ENCODE measurements at regions not wholly inside any gene's neighbourhood (a gene's known extent, or its start where the extent isn't known, plus 50 kb on each side); places are given as distances from the start of the nearest gene placed in this dataset.

DNA sequence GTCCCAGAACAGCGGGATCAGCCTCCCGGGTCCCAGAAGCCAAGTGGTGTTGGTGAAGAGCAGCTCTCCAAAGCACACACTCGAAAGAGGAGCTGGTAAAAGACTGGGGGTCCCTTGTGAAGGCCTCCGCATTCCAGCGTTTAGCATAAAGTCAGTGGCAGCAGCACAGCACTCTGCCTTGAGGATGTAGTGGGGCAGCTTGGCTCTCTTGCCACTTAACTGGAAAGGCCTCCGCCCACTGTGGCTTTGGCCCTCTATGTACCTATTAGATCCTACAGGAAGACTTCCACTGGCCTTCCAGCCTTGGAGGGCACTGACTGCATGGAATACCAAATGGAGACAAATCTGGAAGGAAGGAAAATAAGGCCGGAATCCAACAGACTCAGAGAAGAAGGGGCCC is 1455.3 kb downstream of the BRD1 start:
- Histone ChIP-seq H3K4me1 (ENCODE audit: control insufficient read depth in 1 of 2, insufficient read depth in 2 of 2, low read length in 2 of 2) (no peaks in the 10 kb centered on the region), H3K9me3 (ENCODE audit: control insufficient read depth in 1 of 2, low read length in 2 of 2) (no peaks in the 10 kb centered on the region), H3K27me3 (ENCODE audit: low read depth, low read length) (no peaks in the 10 kb centered on the region), H3K27ac (ENCODE audit: low read length) (no peak overlapping the region), H3K36me3 (ENCODE audit: control insufficient read depth in 1 of 2, insufficient read depth in 2 of 2, low read length in 2 of 2) (no peaks in the 10 kb centered on the region), H3K4me3 (ENCODE audit: low read depth in 1 of 2, low read length in 2 of 2) (no peak overlapping the region)

DNA sequence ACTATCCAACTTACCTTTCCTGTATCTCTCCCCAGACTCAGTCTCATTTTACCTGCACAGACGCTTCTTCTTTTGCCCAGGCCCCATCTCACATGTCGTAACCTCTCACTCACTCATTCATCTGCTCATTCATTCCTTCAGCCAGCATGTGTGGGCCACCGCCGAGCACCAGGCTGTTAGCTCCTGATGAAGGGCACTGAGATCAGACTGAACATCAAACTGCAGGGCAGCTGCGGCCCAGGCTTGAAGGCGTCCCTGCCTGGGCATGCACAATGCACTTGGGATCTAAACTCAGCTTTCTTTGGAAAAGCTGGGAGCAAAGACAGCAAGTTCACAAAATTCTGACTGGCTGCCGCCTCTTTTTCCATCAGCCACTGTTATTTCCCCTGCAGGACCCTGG is 1456.3 kb downstream of the BRD1 start:
- H3K9me3 ChIP-seq (ENCODE audit: control insufficient read depth in 1 of 2, low read length in 2 of 2), result no peaks in the 10 kb centered on the region
- H3K36me3 ChIP-seq (ENCODE audit: control insufficient read depth in 1 of 2, insufficient read depth in 2 of 2, low read length in 2 of 2), result no peaks in the 10 kb centered on the region
- H3K27ac ChIP-seq (ENCODE audit: low read length), result no peak overlapping the region
- no peaks in the 10 kb centered on the region for H3K4me1 ChIP-seq (ENCODE audit: control insufficient read depth in 1 of 2, insufficient read depth in 2 of 2, low read length in 2 of 2)
- no peak overlapping the region for H3K4me3 ChIP-seq (ENCODE audit: low read depth in 1 of 2, low read length in 2 of 2)
- no peaks in the 10 kb centered on the region for H3K27me3 ChIP-seq (ENCODE audit: low read depth, low read length)

DNA sequence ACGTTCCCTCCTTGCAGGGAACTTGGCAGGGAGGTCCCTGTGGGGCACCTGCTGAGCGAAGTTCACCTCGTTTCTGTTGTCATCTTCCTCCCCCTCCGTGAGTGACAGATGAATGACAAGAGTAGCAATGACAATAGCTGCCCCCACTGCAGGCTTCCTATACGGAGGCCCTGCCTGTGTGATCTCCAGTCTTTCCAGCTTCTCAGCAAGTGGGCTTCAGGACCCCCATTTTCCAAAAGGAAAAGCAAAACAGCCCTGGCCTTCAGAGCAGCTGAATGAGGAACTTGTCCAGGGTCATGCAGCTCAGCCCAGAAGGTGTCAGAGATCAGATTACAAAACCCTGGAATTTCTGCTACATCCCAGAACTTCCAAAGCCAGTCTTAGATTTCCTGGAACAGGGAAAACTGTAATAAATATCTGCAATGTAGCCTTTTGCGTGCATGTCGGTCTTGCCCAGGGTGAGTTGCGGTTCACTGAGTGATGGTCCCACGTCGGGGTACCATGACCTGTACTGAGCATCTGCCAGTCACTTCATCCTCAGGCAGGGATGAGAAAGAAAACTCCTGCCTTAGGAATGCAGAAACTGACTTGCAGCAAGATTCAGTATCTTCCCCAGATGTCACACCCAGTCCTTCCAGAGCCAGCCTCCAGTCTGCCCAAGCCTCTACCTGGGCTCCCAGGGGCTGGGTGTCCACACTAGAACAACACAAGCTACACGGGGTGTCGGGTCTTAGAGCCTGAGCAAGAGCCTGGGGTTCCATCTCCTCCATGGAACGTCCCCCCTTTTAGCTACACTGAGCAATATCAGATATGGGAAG is 1457.0 kb downstream of the BRD1 start:
- Histone ChIP-seq H3K4me1 (ENCODE audit: control insufficient read depth in 1 of 2, insufficient read depth in 2 of 2, low read length in 2 of 2) (no peaks in the 10 kb centered on the region), H3K9me3 (ENCODE audit: control insufficient read depth in 1 of 2, low read length in 2 of 2) (no peaks in the 10 kb centered on the region), H3K27me3 (ENCODE audit: low read depth, low read length) (no peaks in the 10 kb centered on the region), H3K4me3 (ENCODE audit: low read depth in 1 of 2, low read length in 2 of 2) (no peak overlapping the region), H3K36me3 (ENCODE audit: control insufficient read depth in 1 of 2, insufficient read depth in 2 of 2, low read length in 2 of 2) (no peaks in the 10 kb centered on the region), H3K27ac (ENCODE audit: low read length) (no peak overlapping the region)

DNA sequence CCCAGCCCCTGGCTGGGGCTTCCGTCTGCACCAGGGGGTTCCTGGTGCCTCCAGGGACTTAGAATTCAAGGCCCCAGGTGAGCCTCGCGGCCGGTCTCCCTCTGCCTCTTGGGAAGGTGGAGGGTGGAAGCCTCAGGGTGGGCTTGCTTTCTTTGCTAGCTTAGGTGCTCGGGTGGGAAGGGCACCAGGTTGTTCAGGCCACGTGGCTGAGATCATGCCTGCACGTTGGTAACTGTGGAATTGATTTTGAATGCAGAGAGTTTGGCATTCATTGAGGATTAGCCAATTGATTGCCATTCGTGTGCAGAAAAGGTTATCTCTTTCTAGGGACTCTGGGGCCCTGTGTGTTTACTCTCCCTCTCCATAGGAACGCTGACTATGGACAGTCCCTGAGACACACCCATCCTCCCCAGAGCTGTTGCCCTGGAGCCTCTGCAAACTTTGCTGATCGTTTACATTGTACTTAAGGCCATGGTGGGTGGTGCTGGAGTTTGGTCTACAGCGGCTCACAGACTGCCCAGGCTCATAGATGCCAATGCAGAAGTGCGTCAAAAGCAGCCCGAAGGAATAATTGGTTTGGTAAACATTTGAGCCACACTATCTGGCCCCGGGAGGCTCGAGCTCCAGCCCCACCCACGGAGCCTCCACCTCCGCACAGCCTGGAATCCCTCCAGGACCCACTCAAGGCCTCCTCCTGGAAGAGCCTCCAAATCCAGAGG is 1457.7 kb downstream of the BRD1 start:
- Histone ChIP-seq H3K4me3 (ENCODE audit: low read depth in 1 of 2, low read length in 2 of 2) (no peak overlapping the region), H3K27ac (ENCODE audit: low read length) (no peak overlapping the region), H3K27me3 (ENCODE audit: low read depth, low read length) (no peaks in the 10 kb centered on the region)

DNA sequence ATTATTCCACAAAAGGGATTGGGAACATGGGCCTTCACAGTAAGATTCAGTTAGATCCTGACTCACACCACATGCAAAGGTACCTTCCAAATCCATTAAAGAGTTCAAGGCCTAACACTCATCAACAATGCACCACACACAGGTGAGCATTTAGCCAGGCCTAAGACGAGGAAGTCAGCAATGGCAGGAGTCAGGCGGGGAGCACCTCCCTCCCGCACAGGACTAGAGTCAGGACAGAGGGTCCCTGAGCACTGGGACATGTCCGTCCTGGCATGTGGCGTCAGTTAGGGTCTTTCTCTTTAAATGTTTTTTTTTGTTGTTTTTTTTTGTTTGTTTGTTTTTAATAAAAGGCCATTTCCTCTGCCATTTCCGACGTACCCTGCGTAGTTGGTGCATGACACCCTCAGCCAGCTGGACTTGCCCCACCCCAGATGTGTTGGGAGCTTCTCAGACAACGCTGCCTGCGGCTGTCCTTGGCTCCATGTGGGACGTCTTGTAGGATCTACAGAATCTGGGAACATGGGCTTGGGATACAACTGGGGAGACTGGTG is 1458.6 kb downstream of the BRD1 start:
- Histone ChIP-seq H3K9me3 (ENCODE audit: control insufficient read depth in 1 of 2, low read length in 2 of 2) (no peaks in the 10 kb centered on the region), H3K36me3 (ENCODE audit: control insufficient read depth in 1 of 2, insufficient read depth in 2 of 2, low read length in 2 of 2) (no peaks in the 10 kb centered on the region), H3K27me3 (ENCODE audit: low read depth, low read length) (no peaks in the 10 kb centered on the region), H3K27ac (ENCODE audit: low read length) (no peak overlapping the region), H3K4me3 (ENCODE audit: low read depth in 1 of 2, low read length in 2 of 2) (no peak overlapping the region), H3K4me1 (ENCODE audit: control insufficient read depth in 1 of 2, insufficient read depth in 2 of 2, low read length in 2 of 2) (no peaks in the 10 kb centered on the region)

More for the DNA sequence above, 1457.7 kb downstream of the BRD1 start:
- Histone ChIP-seq H3K36me3 (ENCODE audit: control insufficient read depth in 1 of 2, insufficient read depth in 2 of 2, low read length in 2 of 2) (no peaks in the 10 kb centered on the region), H3K4me1 (ENCODE audit: control insufficient read depth in 1 of 2, insufficient read depth in 2 of 2, low read length in 2 of 2) (no peaks in the 10 kb centered on the region), H3K9me3 (ENCODE audit: control insufficient read depth in 1 of 2, low read length in 2 of 2) (no peaks in the 10 kb centered on the region)

DNA sequence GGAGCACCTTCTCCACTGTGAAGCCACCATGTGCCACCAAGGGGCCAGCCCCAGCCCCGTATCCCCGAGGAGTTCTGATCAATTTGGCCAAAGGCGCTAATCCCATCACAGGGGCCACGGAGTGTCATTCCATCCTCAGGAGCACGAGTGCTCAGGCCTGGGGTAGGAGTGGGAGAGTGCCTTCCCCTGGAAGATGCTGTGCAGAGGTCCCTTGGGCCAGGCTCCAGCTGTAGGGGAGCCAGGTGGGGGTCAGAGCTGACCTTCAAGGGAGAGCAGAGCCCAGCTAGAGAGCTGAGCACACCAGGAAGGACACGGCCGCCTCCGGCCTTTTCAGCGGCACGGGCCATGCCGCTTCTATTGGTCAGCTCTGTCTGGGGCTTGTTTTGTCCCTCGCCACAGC is 1459.9 kb downstream of the BRD1 start:
- no peaks in the 10 kb centered on the region for H3K27me3 ChIP-seq (ENCODE audit: low read depth, low read length)
- no peaks in the 10 kb centered on the region for H3K4me1 ChIP-seq (ENCODE audit: control insufficient read depth in 1 of 2, insufficient read depth in 2 of 2, low read length in 2 of 2)
- no peak overlapping the region for H3K4me3 ChIP-seq (ENCODE audit: low read depth in 1 of 2, low read length in 2 of 2)
- no peaks in the 10 kb centered on the region for H3K9me3 ChIP-seq (ENCODE audit: control insufficient read depth in 1 of 2, low read length in 2 of 2)
- no peak overlapping the region for H3K27ac ChIP-seq (ENCODE audit: low read length)
- H3K36me3 ChIP-seq (ENCODE audit: control insufficient read depth in 1 of 2, insufficient read depth in 2 of 2, low read length in 2 of 2), result no peaks in the 10 kb centered on the region

DNA sequence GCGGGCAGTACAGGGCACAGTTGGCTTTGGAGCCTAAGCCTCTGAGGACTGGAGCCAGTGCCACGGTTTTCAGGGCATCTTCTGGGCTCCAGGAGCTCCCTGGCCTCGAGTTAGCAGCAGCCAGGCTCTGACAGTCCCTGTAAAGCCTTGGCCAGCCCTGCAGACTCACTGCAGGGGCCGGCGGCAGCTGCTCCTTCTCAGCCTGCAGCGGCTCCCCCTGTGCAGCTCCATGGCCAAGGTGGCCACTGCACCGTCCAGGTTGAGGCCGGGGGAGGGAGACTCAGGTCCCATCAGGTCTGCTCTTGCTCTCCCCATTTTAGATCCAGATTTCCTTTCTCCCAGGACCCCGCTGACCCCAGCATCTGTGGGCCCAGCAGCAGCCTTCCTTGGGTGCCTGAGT is 1461.1 kb downstream of the BRD1 start:
- no peaks in the 10 kb centered on the region for H3K4me1 ChIP-seq (ENCODE audit: control insufficient read depth in 1 of 2, insufficient read depth in 2 of 2, low read length in 2 of 2)
- H3K27ac ChIP-seq (ENCODE audit: low read length), result no peak overlapping the region
- H3K9me3 ChIP-seq (ENCODE audit: control insufficient read depth in 1 of 2, low read length in 2 of 2), result no peaks in the 10 kb centered on the region
- H3K36me3 ChIP-seq (ENCODE audit: control insufficient read depth in 1 of 2, insufficient read depth in 2 of 2, low read length in 2 of 2), result no peaks in the 10 kb centered on the region
- no peaks in the 10 kb centered on the region for H3K27me3 ChIP-seq (ENCODE audit: low read depth, low read length)
- H3K4me3 ChIP-seq (ENCODE audit: low read depth in 1 of 2, low read length in 2 of 2), result no peak overlapping the region

DNA sequence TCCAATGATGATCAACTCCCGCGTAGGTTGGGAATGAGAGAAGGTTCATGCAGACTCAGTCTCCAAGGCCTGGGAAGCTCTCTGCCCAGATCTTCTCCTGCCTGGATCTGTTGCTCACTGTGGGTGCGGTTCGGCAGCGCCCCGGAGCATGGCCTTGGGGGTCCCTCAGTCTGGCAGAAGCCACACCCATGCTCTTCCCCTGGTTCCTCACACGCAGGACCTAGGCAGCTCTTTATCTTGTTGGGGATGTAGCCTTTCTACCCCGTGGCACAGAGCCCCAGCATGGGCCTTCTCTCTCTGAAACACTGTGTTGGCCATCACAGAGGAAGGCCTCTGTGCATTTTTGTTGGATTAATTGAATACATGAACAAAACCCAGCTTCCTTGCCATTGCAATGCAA is 1461.6 kb downstream of the BRD1 start:
- Histone ChIP-seq H3K27me3 (ENCODE audit: low read depth, low read length) (no peaks in the 10 kb centered on the region), H3K4me3 (ENCODE audit: low read depth in 1 of 2, low read length in 2 of 2) (no peak overlapping the region), H3K9me3 (ENCODE audit: control insufficient read depth in 1 of 2, low read length in 2 of 2) (no peaks in the 10 kb centered on the region), H3K36me3 (ENCODE audit: control insufficient read depth in 1 of 2, insufficient read depth in 2 of 2, low read length in 2 of 2) (no peaks in the 10 kb centered on the region), H3K27ac (ENCODE audit: low read length) (no peak overlapping the region), H3K4me1 (ENCODE audit: control insufficient read depth in 1 of 2, insufficient read depth in 2 of 2, low read length in 2 of 2) (no peaks in the 10 kb centered on the region)

DNA sequence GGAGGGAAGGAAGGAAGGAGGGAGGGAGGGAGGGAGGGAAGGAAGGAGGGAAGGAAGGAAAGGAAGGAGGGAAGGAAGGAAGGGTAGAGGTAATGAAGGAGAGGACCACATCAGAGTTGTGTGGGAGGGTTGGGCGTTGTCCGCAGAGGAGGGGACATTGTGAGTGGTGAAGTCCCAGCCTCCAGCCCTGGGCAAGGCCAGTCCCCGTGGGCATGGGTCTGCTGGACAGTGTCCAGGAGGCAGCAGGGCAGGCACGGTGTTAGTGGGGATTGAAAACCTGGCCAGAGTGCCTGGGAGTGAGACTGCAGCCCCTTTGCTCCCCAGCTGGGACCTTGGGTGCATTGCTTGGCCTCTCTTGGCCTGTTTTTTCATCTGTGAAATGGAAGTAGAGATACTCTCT is 1462.3 kb downstream of the BRD1 start:
- Histone ChIP-seq H3K36me3 (ENCODE audit: control insufficient read depth in 1 of 2, insufficient read depth in 2 of 2, low read length in 2 of 2) (no peaks in the 10 kb centered on the region), H3K4me3 (ENCODE audit: low read depth in 1 of 2, low read length in 2 of 2) (no peak overlapping the region), H3K27ac (ENCODE audit: low read length) (no peak overlapping the region), H3K9me3 (ENCODE audit: control insufficient read depth in 1 of 2, low read length in 2 of 2) (no peaks in the 10 kb centered on the region), H3K4me1 (ENCODE audit: control insufficient read depth in 1 of 2, insufficient read depth in 2 of 2, low read length in 2 of 2) (no peaks in the 10 kb centered on the region), H3K27me3 (ENCODE audit: low read depth, low read length) (no peaks in the 10 kb centered on the region)

DNA sequence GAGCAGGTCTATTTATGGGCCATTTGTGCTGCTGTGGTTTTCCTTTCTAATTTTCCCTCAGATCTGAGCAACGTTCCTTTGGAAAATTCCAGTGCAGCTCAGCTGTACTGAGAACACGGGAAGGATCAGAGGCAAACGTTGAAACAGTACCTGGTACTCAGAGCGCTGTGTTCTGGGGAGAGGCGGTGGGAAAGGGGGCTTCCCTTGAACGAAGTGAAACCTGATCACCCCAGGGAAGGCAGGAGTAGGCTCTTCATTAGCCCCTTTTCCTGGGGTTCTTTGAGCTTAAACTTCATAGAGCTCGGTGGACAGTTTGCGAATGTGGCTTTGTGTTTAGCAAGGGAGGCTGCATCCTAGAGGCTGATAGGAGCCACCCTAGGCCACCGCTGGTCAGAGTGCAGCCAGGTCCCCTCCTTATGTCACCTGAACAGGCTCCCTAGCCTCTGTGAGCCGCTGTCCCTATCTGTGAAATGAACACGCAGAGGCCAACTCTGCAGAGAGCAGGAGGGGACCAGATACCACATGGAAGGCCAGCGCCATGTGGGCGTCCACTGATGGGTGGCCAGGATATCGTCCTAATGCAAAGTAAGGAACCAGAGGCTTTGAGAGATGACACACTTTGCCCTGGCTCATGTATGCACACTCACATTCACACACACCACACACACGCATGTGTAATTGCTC is 1464.8 kb downstream of the BRD1 start:
- Histone ChIP-seq H3K27ac (ENCODE audit: low read length) (no peak overlapping the region), H3K4me1 (ENCODE audit: control insufficient read depth in 1 of 2, insufficient read depth in 2 of 2, low read length in 2 of 2) (no peaks in the 10 kb centered on the region), H3K4me3 (ENCODE audit: low read depth in 1 of 2, low read length in 2 of 2) (no peak overlapping the region), H3K27me3 (ENCODE audit: low read depth, low read length) (peaks cover 6% of the 10 kb centered on the region), H3K9me3 (ENCODE audit: control insufficient read depth in 1 of 2, low read length in 2 of 2) (no peaks in the 10 kb centered on the region), H3K36me3 (ENCODE audit: control insufficient read depth in 1 of 2, insufficient read depth in 2 of 2, low read length in 2 of 2) (no peaks in the 10 kb centered on the region)

DNA sequence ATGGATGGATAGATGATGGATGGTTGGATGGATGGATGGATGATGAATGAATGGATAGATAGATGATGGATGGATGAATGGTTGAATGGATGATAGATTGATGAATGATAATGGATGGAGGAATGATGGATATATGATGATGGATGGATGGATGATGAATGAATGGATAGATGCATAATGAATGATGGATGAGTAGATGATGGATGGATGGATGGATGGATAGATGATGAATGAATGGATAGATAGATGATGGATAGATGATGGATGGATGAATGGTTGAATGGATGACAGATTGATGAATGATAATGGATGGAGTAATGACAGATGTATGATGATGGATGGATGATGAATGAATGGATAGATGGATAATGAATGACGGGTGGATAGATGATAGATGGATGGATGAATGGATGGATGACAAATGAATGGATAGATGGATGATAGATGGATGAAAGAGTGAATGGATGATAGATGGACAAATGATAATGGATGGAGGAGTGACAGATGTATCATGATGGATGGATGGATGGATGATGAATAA is 1466.5 kb downstream of the BRD1 start:
- Histone ChIP-seq H3K27me3 (ENCODE audit: low read depth, low read length) (peaks cover 6% of the 10 kb centered on the region), H3K4me3 (ENCODE audit: low read depth in 1 of 2, low read length in 2 of 2) (no peak overlapping the region), H3K9me3 (ENCODE audit: control insufficient read depth in 1 of 2, low read length in 2 of 2) (no peaks in the 10 kb centered on the region), H3K27ac (ENCODE audit: low read length) (no peak overlapping the region), H3K36me3 (ENCODE audit: control insufficient read depth in 1 of 2, insufficient read depth in 2 of 2, low read length in 2 of 2) (no peaks in the 10 kb centered on the region), H3K4me1 (ENCODE audit: control insufficient read depth in 1 of 2, insufficient read depth in 2 of 2, low read length in 2 of 2) (no peaks in the 10 kb centered on the region)

All from muscle layer of duodenum (tissue), 2 donors.